Epithelial cell of esophagus (primary cell): ENCODE measurements at regions not wholly inside any gene's neighbourhood (a gene's known extent, or its start where the extent isn't known, plus 50 kb on each side); places are given as distances from the start of the nearest gene placed in this dataset.
A peak's percentile ranks its signal among the peaks of the same experiment; 100 is the strongest.

Experiments
- DNase-seq: peaks from one replicate; pipeline ENCODE4 v3.0.0; 2010; ENCODE audit warnings: low read depth
- H3K4me3 ChIP-seq: 2 replicates; pipeline ENCODE4 v1.5.1; 2011; ENCODE audit warnings: mild to moderate bottlenecking, low read length, control low read depth
- CTCF ChIP-seq: IDR thresholded peaks from 2 replicates; pipeline ENCODE4 v1.5.1; 2011; ENCODE audit warnings: low read depth, mild to moderate bottlenecking, low read length, control low read depth, inconsistent platforms; ENCODE audit not compliant: insufficient read depth; ENCODE audit errors: missing control alignments

GRCh38 chr18:50453732-50454131, 78.9 kb downstream of the SKA1 start:
- no peak for DNase-seq
- no peak overlapping the region for H3K4me3 ChIP-seq
- TF ChIP-seq CTCF = no peak

GRCh38 chr18:50454387-50454988, 79.6 kb downstream of the SKA1 start:
- peak; percentile 96 for DNase-seq
- no peak overlapping the region for H3K4me3 ChIP-seq
- peak; percentile 34 for TF ChIP-seq CTCF

GRCh38 chr18:50456285-50456684, 81.4 kb downstream of the SKA1 start:
- no peak overlapping the region for H3K4me3 ChIP-seq
- no peak for TF ChIP-seq CTCF
- no peak for DNase-seq

- DNase-seq = no peak
- no peak for TF ChIP-seq CTCF
- H3K4me3 ChIP-seq = no peak overlapping the region
These were observed 82.8 kb downstream of the SKA1 start for GRCh38 chr18:50457639-50458038.

- no peak overlapping the region for H3K4me3 ChIP-seq
- no peak for TF ChIP-seq CTCF
- no peak for DNase-seq
These were observed 83.5 kb downstream of the SKA1 start for GRCh38 chr18:50458366-50458765.

GRCh38 chr18:50458796-50459195, 84.0 kb downstream of the SKA1 start:
- DNase-seq = no peak
- no peak for TF ChIP-seq CTCF
- no peak overlapping the region for H3K4me3 ChIP-seq

- no peak overlapping the region for H3K4me3 ChIP-seq
- no peak for TF ChIP-seq CTCF
- DNase-seq = no peak
These were observed 85.2 kb downstream of the SKA1 start for GRCh38 chr18:50460062-50460461.
